Myocyte (in vitro differentiated cells): ENCODE measurements at regions not wholly inside any gene's neighbourhood (a gene's known extent, or its start where the extent isn't known, plus 50 kb on each side); places are given as distances from the start of the nearest gene placed in this dataset.

Experiments used
- DNase-seq: peaks from one replicate; pipeline ENCODE4 v3.0.0-alpha.2; 2012; ENCODE audit warnings: low read depth

DNA sequence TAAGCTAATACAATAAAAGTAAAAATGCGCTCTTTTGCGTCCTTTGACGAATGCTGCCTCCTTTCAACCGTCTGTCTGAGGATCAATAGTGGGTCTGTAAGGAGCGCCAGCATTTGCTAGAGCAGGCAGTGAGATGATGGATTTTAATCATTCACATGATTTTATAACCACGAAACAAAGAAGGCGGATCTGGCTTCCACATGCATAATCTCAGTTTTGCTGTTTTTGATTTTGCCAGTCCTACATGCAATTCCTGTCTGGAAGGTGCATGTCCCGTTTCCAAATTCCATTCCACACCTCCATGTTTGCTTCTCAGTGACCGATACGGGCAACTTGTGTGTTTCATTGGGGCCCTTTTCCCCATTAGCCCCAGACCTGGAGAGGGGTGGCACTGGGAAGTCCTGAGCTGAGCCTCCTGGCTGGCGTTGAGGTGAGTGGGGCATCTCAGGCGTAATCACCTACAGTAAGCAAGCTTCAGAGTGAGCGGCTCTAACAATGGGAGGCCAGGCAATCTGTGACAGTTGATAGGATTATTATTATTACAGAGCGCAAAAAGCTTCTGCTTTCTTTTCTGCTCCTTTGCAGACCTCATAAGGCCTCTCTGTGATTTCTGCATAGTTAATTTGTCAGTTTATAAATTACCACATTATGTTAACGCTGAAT lies 405.4 kb downstream of the ZSWIM6 start:
- DNase-seq, result no peak

DNA sequence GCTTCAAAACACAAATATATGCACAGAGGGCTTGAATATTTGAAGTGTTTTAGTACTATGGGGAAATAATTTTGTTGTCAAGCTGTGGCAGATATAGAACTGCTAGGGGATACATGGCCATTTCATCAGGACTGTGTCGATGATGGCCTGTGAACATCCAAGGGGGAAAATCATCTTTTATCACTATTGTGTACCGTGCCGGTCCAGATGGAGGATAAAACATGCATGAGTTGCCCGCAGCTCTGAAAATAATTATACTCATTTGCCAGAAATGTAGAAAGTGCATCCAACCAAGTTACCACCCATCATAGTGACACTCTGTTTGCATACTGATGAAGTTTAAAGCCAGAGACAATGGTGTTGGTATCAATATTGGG lies 405.9 kb downstream of the ZSWIM6 start:
- DNase-seq, result no peak

DNA sequence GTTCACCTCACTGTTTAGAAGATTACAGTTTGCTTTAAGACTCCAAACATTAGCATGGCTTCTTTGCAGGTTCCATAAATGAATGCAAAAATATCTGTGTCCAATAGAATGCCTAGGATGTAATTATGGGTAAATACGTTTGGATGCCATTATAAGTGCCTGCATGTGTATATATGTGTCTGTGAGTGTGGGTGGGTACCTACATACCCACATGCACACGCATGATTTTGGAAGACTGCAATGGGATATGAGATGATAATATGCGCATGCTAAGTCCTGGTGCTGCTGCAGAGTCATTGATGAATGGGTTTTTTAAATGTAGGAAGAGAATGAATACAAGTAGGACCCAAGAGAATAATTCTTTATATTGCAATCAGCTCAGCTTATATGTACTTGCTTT lies 406.4 kb downstream of the ZSWIM6 start:
- no peak for DNase-seq

DNA sequence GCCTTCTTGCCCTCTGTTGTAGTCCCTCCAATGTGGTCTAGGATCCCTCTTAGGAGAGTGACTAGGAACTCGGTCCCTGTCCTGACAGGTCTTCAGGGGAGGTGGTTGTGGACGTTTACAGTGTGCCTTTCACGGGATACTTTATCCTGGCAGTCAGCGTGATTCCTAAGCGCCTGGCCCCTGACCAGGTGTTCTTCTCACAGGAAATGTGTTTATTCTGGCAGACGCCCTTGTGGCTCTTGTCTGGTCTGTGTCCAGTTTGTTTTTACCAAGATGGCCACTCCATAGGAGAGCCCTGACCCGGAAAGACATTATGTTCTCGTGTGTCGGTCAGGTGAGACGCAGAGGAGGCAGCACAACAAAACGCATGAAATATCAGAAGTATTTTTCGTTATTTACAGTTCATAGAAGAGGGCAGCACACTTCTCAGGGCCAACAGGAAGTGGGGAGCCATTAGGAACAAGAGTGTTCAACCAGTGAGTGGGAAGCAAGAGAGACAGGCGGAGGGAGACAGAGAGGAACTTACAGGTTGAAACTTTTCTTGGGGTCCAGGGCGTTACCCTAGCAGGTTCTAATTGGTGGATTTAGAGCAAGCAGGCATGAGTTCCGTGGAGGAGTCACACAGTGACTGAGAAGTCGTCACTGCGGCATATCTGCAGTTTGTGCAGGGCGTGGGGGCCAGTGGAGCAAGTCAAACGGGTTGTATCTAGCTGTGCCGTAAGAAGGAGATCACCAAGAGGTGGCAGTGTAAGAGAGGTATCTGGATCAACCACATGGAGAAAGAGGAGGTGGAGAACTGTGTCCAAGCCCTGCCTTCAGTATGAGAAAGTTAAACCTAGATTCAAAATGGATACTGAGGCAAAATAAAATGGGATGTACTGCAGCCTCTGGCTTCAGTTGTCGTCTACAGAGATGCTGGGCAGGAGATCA lies 412.9 kb downstream of the ZSWIM6 start:
- DNase-seq, result no peak

DNA sequence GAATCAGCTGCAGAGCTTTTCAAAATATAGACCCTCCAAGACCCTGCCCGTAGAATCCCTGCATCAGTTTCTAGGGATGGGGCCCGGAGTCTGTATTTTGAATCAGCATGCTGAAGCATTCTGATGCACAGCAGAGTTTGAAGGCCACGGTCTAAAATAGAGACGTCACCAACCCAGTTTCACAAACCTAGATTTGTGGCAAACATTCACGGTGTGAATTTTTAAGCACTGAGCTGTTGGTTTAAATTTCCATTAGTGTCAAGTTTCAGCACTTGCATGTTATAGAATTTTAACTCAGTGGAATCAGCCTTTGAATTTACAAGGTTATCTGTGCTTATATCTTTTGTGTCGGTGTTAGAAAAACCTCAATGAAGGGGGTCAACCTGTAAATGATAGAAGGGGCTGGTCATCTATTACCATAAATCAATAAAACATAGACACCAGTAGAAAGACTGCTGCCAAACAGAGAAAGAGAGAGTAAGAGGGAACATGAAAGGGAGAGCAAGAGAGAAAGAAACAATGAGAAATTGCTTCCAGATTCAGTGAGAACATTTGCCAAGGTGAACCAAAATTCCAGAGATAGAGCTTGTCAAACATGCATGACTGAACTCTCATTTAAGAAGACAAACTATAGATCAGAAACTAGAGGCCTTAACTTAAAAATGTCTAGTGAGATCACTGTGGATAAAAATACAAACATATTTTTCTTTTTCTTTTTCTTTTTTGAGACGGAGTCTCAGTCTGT lies 414.9 kb downstream of the ZSWIM6 start:
- no peak for DNase-seq

DNA sequence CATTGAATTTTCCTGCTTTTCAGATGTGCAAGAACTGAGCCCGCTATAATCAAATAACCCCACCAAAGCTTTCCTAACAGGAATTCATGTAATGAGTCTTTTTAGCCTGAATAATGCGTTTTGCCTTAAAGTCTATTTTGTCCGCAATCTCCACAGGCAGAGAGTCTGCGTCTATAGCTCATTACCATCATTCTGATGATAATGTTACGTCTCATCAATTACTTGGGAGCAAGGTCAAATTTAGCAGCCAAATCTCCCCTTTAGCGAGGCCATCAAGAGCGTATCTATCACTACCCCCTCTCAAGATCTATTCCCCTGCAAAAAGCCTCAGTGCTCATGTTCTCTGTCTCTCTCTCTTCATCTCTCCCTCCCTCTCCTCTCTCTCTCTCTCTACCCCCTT lies 416.1 kb downstream of the ZSWIM6 start:
- no peak for DNase-seq

DNA sequence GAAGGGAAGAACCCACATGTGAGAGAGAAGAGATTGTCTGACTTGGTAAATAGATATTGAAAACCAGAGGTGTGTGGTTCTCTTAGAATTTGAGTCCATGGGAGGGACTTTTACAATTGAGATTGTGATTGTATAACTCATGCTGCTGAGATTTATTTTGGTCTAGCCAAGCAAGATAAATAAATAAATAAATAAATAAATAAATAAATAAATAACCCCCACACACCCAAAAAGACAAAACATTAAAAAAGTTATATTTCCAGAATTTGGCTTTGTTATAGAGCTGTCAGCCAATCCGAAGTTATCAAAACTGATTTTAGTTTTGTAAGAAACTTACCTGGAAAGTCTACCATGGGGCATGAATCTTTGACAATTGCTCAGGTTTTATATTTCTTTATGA lies 416.6 kb downstream of the ZSWIM6 start:
- DNase-seq, result no peak

DNA sequence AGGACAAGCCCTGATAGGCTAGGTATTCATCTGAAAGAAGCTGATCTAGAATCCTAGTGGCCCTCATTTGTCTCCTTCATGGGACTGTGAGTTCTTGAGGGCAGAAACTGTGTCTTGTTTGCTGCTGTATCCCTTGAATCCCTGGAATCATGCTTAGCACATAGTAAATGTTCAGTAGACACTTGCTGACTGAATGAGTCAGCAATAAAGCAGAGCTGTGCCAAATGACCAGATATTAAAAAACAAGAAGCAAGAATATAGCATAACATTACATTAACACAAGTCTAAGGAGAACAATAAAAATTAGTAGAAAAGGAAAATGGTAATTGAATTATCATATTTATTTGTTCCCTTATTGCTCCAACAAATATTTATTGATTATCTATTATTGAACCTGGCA lies 420.5 kb downstream of the ZSWIM6 start:
- no peak for DNase-seq

DNA sequence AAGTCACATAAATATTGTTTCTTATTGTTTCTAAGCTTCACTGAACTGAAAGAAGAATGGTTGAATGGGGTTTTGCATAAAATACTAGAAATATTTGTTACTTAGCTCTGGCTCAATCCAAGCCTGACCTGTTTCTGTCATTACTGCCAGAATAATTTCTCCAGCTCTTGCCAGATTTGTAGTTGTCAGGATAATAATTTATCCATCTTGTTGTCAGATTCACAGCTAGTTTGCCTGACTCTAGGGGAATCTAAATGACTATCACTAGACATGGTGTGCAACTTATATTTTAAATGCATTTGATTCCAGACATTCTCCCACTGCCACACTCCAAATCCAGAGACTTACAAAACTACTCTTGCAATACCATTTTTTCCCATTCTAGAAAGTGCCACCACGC lies 422.7 kb downstream of the ZSWIM6 start:
- DNase-seq, result no peak

DNA sequence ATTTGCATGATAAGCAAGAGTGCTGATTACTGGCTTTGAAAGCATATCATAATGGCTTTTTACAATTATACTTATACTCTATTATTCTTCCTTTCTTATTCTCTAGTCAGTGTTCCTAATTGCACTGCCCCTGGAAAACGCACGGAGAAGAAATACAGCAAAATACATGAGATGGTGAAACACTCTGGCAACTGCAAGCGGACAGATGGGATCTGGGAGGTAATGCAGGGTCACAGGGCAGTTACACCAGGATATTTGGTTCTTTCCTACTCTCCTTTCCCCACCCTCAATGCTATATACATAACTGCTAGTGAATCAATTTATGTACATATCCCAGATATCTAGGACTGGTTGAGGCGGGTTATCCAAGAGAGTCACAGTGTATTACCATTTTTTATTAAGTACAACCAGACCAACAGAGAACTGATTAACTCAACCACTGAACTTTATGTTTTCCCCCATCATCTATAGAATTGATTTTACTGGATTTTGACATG lies 423.7 kb downstream of the ZSWIM6 start:
- no peak for DNase-seq

DNA sequence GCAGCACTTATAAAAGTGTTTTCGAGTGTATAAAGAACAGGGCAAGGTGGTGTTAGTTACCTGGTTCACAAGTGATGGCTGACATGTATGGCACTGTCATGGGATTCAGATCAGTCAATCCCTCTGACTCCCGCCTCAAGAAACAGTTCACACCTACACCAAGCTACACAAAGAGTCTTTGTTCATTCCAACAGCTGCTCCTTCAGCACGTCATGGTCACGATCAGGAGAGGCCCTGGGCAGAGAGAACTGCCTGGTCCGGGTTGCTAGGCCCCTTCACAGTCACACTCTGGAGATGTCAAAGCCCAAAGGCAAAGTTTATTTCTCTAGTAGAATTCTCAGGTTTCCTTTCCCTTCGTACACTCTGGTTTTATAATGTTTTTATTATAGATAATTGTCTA lies 426.7 kb downstream of the ZSWIM6 start:
- DNase-seq, result peak; percentile 35

DNA sequence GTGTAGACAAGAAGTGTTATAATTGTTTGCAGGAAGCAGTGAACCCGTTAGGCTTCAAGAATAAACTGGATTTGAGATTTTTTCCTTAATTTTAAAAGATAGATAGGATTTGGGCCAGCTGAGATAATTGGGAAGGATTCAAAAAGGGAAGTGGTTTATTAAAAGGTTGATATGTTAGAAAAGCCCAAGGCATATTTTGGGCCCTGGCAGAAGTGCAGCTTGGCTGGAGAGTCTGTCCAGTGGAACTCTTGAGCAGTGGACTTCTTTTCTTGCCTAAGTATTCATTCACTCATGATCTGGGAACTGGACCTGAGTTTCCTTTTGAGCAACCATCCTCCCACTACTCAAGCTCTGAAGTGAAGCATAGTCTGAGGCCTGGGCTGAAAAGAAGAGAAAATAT lies 433.4 kb downstream of the ZSWIM6 start:
- no peak for DNase-seq

DNA sequence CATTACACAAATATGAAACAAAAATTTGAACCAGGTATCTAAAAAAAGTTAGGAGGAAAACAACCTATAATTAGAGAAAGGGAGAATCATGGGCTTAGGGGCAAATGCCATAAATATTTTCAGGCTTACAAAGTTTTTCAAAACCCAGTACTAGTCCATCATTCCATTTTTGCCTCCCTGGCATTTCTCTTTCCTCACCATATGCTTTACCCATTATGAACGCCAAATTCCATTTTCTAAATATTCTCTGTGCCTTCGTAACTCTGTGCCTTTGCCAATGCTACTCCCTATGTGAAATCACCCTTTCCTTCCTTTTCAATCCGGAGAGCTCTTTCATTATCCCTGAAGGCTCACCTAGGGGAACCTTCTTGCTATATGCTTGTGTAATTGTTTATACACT lies 434.1 kb downstream of the ZSWIM6 start:
- no peak for DNase-seq

DNA sequence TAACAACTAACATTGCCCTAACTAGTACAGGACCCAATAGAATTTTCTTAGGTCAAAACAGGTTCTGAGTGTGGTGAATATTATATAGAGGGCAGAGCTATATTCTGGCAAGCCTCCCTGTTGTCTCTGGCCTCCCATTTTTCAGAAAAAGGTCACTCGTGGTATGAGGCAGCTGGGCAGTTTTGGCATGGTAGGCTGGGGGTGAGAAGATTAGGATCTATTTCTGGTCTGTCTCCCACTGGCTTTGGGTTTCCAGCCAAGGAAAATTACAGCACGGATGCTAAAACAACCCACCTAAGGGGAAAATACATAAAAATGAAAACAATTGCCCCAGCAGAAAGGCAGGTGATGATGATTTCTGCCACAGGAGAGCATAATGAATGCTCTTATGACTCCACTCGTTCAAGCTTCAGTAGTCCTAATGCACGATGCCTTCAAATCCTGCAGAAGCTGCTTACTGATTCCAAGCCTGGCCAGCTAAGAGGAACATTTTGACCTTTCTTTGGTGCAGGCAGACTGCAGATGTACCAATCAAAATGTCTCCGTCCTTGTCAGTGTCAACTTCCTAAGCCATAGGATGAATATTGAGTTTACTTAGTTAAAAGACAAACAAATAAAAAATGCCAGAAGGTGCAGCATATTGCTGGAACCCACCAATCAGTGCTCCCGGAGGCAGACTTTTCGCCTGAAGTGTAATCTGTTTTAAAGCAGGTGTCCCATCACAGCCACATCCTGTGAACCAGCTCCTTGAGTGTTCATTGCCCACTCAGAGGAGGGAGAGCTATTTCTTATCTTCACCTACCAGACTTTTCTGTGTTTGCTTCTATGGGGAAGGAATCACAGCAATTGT lies 435.4 kb downstream of the ZSWIM6 start:
- peak; percentile 3 for DNase-seq

DNA sequence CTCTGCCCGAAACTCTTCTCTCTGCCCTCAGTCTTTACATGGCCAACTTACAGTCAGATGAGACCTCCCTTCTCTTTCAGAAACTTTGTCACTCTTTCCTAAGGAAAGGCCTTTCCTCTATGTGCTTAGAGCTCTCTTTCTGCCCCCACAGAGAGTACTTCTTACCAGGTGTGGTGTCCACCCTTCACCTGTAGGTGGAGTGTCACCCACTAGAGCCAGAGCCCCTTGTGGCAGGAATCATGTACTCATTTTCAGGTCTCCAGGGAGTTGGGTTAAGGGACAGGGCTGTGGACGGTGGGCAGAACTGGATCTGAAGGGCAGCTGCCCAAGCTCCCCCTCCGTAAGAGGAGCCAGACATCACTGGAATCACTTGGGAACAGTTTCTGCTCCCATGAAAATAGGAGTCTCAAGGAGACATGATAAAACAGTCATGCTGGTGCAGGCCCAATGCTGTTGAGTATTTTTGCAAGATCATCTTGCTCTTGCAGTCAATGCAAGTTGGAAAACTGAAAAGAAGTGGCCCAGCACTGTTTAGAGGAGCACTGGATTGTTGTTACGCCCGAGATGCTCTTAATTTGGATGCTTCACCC lies 436.7 kb downstream of the ZSWIM6 start:
- peak; percentile 20 for DNase-seq

DNA sequence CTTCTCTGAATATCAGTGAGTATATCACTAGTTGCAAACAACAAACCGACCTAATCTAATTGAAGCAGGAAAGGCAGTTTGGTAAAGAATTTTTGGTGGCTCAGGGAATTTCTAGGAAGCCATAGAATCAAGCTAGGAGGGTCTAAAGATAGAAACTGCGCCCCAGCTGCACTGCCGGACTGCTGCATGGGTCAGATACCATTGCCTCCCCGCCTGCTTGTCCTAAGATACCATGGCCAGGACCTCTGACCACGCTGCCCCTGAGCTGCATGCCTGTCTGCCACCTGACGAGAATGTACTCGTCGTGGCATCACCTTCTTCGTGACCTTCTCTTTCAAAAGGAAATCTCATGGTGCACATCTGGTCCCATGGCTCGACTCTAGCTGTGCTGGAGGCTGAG lies 439.0 kb downstream of the ZSWIM6 start:
- peak; percentile 27 for DNase-seq

DNA sequence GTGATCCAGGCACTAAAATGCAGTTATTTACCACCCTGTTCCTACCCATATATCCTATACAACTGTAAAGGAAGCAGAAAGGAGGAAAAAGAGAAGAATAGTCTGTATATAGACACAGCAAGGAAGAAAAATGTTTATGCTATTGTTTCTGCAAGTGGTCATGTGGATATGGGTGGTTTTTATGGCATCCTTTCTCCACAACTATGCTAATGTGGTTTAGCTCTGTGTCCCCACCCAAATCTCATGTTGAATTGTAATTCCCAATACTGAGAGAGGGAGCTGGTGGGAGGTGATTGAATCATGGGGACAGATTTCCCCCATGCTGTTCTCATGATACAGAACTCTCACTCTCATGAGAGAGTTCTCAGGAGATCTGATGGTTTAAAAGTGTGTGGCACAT lies 439.8 kb downstream of the ZSWIM6 start:
- DNase-seq, result peak; percentile 19

DNA sequence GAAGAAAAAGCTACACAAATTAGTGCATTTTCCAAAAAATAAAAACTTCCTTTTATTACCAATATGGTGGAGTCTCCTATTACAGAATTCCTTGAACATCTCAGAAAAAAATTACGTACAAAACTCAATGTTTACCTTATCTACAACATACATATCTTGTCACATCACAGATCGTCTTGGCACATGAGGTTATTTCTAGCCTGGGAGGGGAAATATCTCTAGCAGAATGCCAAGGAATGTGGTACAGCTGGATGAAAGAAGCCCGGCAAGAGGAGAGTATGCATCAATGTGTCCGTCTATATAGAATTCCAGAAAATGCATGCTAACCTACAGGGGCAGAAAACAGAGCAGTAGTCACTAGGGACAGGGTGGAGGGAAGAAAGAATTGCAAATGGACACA lies 443.8 kb downstream of the ZSWIM6 start:
- DNase-seq, result no peak

DNA sequence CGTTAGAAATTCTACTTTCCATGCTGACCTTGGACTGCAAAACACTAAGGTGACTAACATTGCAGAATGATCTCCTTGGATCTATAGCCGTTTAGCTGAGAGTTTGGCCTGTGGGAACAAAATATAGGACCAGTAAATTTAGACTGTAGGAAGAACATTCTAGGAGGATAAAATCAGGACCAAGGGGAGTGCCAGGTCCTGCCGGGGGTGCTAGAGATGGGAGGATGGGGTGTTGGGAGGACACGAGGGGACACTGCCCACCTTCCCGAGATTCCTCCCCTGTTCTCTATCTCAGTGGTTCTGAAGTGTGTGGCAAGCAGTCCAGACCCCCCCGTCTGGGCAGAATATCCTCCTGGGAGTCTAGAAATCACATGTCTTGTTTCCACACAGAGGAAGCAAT lies 445.2 kb downstream of the ZSWIM6 start:
- DNase-seq, result no peak

DNA sequence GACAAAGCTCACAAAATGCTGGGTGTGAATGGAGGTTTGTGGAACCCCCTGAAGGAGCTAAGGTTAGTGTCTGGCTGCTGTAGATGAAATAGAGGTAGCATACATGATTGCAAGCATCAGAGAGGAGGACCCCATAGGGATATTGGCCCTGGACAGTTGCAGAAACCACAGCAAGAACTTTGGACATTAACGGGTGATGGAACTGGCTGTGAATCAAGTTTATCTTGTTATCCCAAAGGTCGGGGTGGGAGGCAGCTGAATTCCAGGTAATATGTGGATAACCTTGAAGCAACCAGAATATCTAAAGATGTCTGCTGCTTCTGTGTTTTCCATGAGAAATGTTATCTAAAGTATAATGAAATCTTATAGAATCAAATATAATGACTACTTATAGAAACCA lies 447.7 kb downstream of the ZSWIM6 start:
- no peak for DNase-seq

DNA sequence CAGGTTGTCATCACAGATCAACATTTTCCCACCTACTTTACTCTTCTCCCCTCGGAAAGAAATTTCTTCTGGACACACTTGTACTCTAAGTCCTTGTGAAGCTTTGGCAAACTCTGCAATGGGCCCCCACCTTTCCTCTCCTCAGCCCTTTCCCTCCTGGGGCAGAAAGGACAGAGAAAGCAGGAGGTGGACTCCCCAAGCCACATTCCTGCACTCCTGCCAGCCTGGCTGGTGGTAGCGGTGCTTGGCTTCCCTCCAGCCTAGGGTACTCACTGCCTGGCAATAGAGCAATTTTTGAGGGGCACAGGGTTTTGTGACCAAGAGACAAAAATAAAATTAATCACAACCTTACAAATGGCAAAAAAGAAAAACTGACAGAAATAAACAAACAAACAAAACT lies 451.4 kb downstream of the ZSWIM6 start:
- DNase-seq, result no peak
